Natural killer cell (primary cell): ENCODE measurements at regions not wholly inside any gene's neighbourhood (a gene's known extent, or its start where the extent isn't known, plus 50 kb on each side); places are given as distances from the start of the nearest gene placed in this dataset.

Experiments used
- ATAC-seq, 3 donors: fragments of 150-1000 bp in 2 of 3; fragments of 200-7000 bp in 1 of 3; cut with Tn5 transposase; 1 replicate in 1 of 3; 2 replicates in 2 of 3; pipeline ENCODE4 v1.10.0; 2021; ENCODE audit warnings: mild to moderate bottlenecking in 2 of 3, moderate library complexity in 2 of 3
- DNase-seq, 2 donors: peaks; one replicate each; pipeline versions ENCODE4 v3.0.0 to v3.0.0-alpha.2; 2013 to 2021; ENCODE audit warnings: mixed read lengths in 1 of 2
- H3K27ac ChIP-seq: one replicate; pipeline ENCODE4 v1.5.1; 2013; ENCODE audit warnings: mild to moderate bottlenecking, low read length
- H3K27me3 ChIP-seq: one replicate; pipeline ENCODE4 v1.6.1; 2013; ENCODE audit warnings: low read length; ENCODE audit not compliant: control insufficient read depth, insufficient read depth
- H3K36me3 ChIP-seq: one replicate; pipeline ENCODE4 v1.6.1; 2013; ENCODE audit warnings: low read length; ENCODE audit not compliant: control insufficient read depth, insufficient read depth
- H3K4me1 ChIP-seq: one replicate; pipeline ENCODE4 v1.6.1; 2013; ENCODE audit warnings: low read length; ENCODE audit not compliant: control insufficient read depth, insufficient read depth
- H3K4me3 ChIP-seq: one replicate; pipeline ENCODE4 v1.5.1; 2013; ENCODE audit warnings: low read length
- H3K9me3 ChIP-seq: one replicate; pipeline ENCODE4 v1.6.1; 2013; ENCODE audit warnings: low read length; ENCODE audit not compliant: control insufficient read depth, insufficient read depth
- H3K27ac Mint-ChIP-seq, 2 donors: one replicate each; pipeline ENCODE4 v1.8.0; 2022; ENCODE audit warnings: mild to moderate bottlenecking in 2 of 2, mixed read lengths in 2 of 2, moderate library complexity in 1 of 2
- H3K27me3 Mint-ChIP-seq, 2 donors: one replicate each; pipeline ENCODE4 v1.8.0; 2022; ENCODE audit warnings: low read depth in 2 of 2, mixed read lengths in 2 of 2
- H3K36me3 Mint-ChIP-seq: one replicate; pipeline ENCODE4 v1.8.0; 2022; ENCODE audit warnings: mixed read lengths
- H3K4me1 Mint-ChIP-seq, 2 donors: one replicate each; pipeline ENCODE4 v1.8.0; 2022; ENCODE audit warnings: mixed read lengths in 2 of 2
- H3K4me3 Mint-ChIP-seq: one replicate; pipeline ENCODE4 v1.8.0; 2022; ENCODE audit warnings: mild to moderate bottlenecking, moderate library complexity, mixed read lengths
- H3K9me3 Mint-ChIP-seq, 2 donors: one replicate each; pipeline ENCODE4 v1.8.0; 2022; ENCODE audit warnings: mixed read lengths in 2 of 2
- CTCF ChIP-seq: fragments of 200-600 bp; IDR thresholded peaks from one replicate; pipeline ENCODE4 v1.8.0; 2022; ENCODE audit warnings: antibody characterized with exemption
- WGBS: methylation state at CpG from one replicate; pipeline ENCODE4 v1.1.7; 2013; ENCODE audit warnings: missing lambda C conversion rate; ENCODE audit not compliant: insufficient coverage; 5-methylcytosine and 5-hydroxymethylcytosine counted together
- intact Hi-C: fragments of 100-400 bp; cut with micrococcal nuclease; formaldehyde crosslinking; loops from one replicate; pipeline ENCODE4 v1.14.2; 2022

DNA sequence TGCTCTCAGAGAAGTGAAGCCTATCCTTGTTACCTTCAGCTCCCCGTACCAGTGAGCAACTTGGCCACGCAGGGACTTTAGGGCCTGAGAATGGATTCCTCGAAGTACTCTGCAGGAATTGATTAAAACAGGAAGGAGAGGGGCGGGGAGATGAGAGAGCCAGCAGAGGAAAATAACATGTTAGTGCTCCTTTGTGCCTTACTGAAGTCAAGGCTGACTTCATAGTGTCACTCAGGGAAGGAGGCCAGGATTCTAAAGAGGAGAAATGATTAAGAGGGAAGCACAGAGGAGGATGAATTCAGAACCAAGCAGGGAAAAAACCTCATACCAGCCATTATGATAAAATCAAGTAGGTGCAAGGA, 195.6 kb upstream of the RHOBTB1 start:
- Mint-ChIP-seq H3K4me1 (no peaks in the 10 kb centered on the region), H3K27me3 (peaks cover 6% of the 10 kb centered on the region in 2 donors), H3K4me3 (no peak overlapping the region), H3K9me3 (no peaks in the 10 kb centered on the region), H3K27ac (no peak overlapping the region), H3K36me3 (no peaks in the 10 kb centered on the region)
- TF ChIP-seq CTCF = no peak
- Histone ChIP-seq H3K27me3 (no peaks in the 10 kb centered on the region), H3K9me3 (no peaks in the 10 kb centered on the region), H3K27ac (no peak overlapping the region), H3K4me1 (no peaks in the 10 kb centered on the region), H3K4me3 (no peak overlapping the region), H3K36me3 (no peaks in the 10 kb centered on the region)
- WGBS = 83% methylated on average over 4 of the region's 4 CpGs
- no peak for ATAC-seq
- intact Hi-C loops = no loop called here
- no peak for DNase-seq

DNA sequence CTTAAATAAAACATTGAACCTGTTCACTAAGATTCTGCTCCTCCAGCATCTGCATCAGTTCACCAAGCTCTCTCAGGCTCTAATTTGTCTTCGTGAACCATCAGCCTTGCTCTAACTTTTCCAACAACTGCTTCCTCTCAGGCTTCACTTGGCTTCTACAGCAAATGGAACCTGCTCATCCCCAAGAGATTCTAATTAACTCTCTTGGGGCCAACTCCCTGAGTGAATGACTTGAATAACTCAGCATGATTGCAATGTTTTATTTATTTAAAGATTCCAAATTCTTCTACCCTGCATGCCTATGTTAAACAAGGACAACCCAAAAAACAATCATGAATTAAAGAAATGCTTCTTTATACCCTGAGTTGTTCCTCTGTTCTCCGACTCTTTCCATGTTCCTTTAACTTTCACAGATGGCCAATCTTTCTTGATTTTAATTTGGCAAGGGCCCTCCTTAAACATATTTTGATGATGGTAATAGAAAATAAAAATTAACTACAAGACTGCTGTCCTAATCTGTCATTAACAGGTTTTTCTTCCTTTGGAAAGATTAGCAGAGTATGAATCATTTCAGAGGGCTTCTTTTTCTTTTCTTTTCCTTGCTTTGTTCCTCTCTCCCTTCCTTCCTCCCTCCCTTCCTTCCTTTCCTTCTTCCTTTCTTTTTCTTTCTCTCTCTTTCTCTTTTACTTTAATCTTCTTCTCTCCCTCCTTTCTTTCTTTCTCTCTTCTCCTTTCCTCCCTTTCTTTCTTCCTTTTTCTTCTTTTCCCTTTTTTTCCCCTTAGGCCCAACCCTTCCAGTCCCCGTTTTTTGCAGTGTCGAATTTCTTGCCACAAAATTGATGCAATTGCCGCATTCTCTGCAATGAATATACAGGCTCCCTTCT, 195.0 kb upstream of the RHOBTB1 start:
- TF ChIP-seq CTCF = no peak
- Mint-ChIP-seq H3K27ac (no peak overlapping the region), H3K4me3 (no peak overlapping the region), H3K4me1 (no peaks in the 10 kb centered on the region), H3K27me3 (peaks cover 6% of the 10 kb centered on the region in 2 donors), H3K9me3 (no peaks in the 10 kb centered on the region), H3K36me3 (no peaks in the 10 kb centered on the region)
- Histone ChIP-seq H3K4me1 (no peaks in the 10 kb centered on the region), H3K27ac (no peak overlapping the region), H3K27me3 (no peaks in the 10 kb centered on the region), H3K4me3 (no peak overlapping the region), H3K36me3 (no peaks in the 10 kb centered on the region), H3K9me3 (no peaks in the 10 kb centered on the region)
- ATAC-seq = no peak
- 74% methylated on average over 5 of the region's 5 CpGs for WGBS
- no peak for DNase-seq
- intact Hi-C loops = no loop called here

DNA sequence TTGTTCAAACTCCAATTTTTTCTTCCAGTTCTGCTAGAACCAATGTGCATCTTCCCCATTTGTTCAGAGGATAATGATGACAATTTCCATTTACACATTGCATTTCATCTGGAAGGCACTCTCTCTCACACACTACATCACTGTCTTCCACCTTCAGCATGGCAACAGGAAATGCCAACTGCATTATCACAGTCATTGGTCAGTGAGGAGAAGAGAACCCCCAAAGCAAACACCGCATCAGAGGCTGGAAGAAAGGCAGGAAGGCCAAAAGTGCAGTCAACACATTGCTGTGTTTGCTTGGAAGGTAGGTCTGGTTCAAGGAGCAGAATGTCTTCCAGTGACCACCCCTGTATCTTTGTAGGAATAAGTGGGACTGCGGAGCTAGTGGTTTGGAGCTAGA, 192.2 kb upstream of the RHOBTB1 start:
- Mint-ChIP-seq H3K36me3 (no peaks in the 10 kb centered on the region), H3K4me3 (no peak overlapping the region), H3K27ac (no peak overlapping the region), H3K9me3 (no peaks in the 10 kb centered on the region), H3K27me3 (peaks cover 6% of the 10 kb centered on the region in 2 donors), H3K4me1 (no peaks in the 10 kb centered on the region)
- Histone ChIP-seq H3K27ac (no peak overlapping the region), H3K36me3 (no peaks in the 10 kb centered on the region), H3K4me1 (no peaks in the 10 kb centered on the region), H3K27me3 (no peaks in the 10 kb centered on the region), H3K4me3 (no peak overlapping the region), H3K9me3 (no peaks in the 10 kb centered on the region)
- WGBS = 92% methylated on average over 2 of the region's 2 CpGs
- DNase-seq (no peak), ATAC-seq (no peak)
- TF ChIP-seq CTCF = no peak
- intact Hi-C loops = no loop called here

DNA sequence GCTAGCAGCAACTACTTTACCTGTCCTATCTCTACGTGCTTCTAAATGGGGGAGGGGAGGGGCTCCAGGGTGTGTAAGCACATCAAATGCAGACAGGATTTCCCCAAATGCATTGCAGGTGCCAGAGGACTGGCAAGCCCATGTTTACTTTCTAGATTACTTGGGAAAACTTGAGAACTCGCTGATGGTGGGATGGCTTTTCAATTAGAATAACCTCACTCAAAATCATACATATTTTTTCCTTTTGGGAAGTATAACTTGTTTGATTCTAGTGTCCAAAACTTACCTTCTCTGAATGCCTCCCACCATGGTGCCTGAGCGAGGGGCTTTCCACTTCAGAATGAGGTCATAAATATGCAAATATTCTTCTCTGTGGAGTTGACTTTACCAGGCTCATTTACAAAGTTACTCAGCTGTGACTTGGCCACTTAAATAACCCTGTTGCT, 191.3 kb upstream of the RHOBTB1 start:
- H3K27ac ChIP-seq = no peak overlapping the region
- H3K4me3 ChIP-seq = no peak overlapping the region
- Mint-ChIP-seq H3K27me3 (peaks cover 0 to 4% of the 10 kb centered on the region in 2 donors), H3K4me3 (no peak overlapping the region), H3K4me1 (no peaks in the 10 kb centered on the region), H3K9me3 (no peaks in the 10 kb centered on the region), H3K27ac (no peak overlapping the region), H3K36me3 (no peaks in the 10 kb centered on the region)
- no peaks in the 10 kb centered on the region for H3K9me3 ChIP-seq
- WGBS = 67% methylated on average over 1 of the region's 3 CpGs
- DNase-seq (no peak), ATAC-seq (no peak)
- H3K36me3 ChIP-seq = no peaks in the 10 kb centered on the region
- H3K27me3 ChIP-seq = no peaks in the 10 kb centered on the region
- TF ChIP-seq CTCF = no peak
- H3K4me1 ChIP-seq = no peaks in the 10 kb centered on the region
- intact Hi-C loops = no loop called here
